ENCODE measurements at regions not wholly inside any gene's neighbourhood (a gene's known extent, or its start where the extent isn't known, plus 50 kb on each side); places are given as distances from the start of the nearest gene placed in this dataset.

DNA sequence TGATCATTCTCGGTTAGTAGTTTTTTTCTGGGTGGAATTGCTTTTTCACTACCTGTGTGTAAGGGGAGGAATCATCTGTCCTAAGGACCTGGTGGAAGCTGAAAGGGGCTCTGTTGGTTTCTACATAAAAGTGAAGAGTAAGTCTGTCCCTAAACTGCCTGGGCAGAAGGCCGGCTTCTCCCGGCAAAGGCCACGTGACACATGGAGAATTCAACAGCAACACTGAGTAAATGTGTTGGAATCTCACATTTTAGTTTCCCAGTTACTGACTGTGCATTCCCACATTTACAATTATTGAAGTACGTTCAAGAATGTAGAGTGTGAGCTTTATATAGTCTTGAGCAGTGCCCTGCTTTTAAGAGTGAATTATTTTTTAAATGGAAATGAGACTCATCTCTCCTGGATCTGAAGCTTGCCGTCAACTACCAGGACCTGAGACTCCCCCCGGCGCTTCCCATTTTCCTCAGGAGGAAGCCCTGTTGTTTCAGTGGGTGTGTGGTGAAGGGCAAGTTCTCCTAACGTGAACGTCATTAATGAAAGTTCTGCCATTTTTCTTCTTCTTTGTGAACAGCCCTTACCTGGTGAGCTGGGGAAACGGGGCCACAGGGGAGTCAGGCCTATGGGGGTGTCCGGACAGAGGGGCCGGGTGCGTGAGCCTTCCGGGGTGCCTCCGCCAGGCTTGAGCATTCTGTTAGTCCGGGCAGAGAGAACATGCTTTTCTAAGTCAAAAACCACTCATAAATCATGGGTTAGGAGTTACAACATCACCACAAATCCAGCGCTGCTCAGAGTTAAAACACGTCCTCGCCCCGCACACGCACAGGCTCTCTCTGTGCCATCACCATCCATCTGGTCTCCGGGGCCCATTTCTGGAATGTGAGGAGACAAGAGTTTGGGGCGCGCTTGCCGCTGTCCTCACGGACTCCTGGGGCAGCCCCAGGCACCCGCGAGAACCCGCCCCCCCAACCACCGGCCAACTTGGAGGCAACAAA, 56.6 kb upstream of the SMOC2 start:
- no peak for DNase-seq

DNA sequence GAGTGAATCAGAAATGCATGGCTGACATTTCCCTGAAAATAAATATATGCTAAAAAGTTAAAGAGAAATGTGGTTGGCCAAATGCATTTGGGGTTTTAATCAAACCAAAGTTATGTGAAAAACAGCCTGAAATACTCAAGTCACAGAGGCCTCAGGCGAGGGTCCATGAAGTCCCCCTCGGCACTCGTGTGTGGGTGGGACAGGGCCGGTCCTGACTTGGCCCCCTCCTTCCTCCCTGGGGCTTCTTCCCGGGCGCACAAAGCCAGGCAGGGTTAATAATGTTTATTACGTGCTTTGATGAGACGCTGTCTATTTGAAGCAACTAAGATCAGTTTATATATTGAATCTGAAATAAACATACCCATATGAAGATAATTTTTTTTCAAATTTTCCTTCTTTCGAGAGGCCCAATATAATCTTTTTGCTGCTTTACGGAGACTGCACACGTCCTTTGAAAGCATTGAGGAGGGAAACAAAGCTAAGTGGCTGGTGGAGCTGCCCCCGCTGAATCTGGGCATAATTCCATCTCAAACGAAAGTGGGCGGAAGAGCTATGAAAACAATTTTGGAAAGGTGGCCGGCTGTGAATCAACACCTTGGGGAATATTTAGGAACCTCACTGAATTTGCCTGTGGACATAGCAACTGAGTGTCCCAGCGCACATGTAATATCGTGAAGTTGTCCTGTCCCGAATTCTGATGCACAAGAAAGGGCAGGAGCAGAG, 55.8 kb upstream of the SMOC2 start:
- no peak for DNase-seq

DNA sequence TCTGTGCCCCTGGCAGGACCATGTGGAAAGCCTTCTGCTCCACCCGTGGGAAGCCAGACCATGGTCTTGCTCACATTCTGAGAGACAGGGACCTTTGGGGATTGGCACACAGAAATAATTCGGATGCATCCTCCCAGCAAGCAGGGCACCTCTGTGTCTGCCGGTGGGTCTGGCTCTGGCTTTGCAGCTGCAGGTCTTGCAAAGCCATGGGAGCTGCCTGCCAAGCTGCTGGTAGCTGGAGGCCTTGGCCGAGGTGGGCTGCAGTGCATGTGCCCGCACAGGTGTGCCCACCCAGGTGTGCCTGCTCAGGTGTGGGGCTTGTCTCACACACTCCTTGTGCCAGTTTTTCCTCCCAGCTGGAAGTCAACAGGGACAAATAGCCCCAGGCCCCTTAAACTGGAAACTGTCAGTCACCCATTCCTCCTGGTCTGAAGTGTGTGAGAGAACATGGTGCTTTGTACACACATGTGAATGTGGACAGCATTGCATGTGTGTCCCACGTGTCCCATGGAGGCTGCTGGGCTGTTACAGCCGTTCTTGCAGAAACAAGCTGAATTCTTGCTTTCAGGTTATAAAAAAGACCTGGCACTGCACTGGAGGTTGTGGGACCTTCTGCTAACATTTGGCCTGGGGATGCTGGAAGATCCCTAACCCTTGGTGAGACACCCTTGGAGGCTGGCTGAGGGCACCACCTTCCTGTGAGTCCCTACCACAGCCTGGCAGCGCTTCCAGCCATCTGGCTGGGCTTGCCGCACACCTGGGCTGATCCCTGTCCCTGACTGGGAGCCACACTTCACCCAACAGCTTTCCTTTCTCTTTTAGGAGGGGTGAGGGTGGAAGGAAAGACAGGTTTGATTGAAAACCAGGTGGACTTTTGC, 54.9 kb upstream of the SMOC2 start:
- DNase-seq, result peak; percentile 32

DNA sequence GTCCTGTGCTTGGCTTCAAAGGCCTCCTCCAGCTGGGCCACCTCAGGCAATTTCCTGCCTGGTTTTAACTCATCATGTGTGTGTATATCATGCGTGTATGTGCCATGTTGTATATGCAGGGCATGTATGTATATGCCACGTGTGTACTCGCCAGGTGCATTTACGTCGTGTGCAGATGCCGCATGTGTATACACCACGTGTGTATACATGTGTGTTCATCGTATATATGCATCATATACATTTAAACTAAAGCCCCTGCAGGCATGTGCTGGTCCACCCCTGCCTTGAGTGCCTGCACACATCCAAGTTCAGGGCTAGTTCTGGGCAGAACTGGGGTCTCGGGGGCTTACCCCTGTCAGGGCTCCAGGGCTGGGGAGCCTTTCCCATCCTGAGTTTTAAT, 54.0 kb upstream of the SMOC2 start:
- no peak for DNase-seq

DNA sequence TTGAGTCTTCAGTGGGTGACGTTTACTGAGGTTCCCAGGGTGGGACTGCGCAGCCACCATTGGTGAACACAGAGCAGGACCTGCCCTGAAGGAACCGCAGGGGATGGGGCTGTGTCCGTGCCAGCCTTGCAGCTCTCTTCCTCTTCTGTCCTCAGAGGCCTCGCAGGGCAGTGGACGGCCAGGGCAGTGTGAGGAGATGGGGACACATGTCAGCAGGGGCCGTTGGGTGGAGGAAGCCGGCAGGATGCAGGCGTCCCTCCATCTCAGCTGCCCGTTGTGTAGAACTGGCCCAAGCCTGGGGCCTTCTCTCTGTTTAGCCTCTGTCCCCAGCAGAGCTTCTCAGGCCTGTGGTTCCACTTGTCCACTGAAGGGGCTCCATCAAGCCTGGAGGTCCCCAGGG, 53.6 kb upstream of the SMOC2 start:
- no peak for DNase-seq

DNA sequence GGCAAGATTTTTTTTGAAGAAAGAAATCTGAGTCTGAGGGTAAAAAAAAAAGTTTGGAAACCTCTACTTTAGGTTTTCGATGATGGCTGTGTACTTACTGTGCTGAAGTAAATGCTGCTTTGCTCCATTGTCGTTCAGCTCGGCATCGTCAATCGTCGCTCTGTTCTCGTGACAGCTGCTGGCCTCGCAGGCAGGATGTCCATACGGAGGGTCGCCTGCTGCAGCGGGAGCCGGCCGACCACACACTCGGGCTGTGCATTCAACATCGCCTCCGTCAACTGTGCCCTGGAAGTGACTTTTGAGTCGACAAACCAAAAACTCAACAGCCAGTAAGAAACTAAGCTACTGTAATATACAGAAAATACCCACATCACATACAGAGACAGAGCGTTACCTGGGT, 53.1 kb upstream of the SMOC2 start:
- no peak for DNase-seq

DNA sequence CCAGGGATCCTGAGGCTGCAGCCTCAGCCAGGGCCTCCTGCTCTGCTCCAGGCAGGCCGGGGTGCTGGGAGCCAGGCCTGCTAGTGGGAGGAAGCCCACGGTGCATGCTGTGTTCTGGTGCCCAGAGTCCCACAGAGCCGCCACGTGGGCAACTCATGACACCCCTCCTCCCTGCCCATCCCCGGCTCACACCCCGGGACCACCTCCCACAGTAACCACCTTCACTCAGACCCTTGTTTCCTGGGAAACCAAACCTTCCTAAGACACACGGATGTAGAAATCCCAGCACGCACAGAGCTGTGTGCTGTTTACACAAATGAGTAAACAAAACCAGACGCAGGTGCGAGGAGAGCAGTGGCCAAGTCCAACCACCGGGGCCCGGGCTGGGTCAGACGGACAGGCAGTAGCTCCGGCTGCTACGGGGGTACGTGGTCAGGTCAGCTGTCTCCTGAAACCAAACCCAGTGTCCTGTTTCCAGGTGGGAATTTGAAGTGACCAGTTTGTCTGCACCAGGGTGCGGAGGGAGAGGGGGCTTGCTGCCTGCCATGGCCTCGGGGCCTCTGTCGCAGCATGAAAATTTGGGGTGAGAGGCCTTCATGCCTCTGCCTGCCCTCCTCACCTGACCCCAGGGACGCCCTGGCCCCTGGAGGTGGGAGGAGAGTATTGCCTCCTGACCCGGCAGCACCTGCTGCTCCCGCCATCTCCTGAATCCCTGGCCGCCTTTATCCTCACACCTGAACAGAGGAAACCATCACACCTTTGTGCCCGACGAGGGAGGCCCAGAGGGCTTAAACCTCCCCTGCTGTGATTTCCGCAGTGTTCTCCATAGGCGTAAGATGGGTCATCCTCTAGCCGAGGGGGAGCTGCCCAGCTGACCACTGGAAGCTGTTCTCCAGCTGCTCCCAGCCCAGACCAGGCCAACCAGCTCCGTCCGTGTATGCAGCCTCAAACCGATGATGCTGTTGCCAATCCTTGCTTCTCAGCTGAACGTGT, 52.0 kb upstream of the SMOC2 start:
- peak; percentile 96 for DNase-seq

DNA sequence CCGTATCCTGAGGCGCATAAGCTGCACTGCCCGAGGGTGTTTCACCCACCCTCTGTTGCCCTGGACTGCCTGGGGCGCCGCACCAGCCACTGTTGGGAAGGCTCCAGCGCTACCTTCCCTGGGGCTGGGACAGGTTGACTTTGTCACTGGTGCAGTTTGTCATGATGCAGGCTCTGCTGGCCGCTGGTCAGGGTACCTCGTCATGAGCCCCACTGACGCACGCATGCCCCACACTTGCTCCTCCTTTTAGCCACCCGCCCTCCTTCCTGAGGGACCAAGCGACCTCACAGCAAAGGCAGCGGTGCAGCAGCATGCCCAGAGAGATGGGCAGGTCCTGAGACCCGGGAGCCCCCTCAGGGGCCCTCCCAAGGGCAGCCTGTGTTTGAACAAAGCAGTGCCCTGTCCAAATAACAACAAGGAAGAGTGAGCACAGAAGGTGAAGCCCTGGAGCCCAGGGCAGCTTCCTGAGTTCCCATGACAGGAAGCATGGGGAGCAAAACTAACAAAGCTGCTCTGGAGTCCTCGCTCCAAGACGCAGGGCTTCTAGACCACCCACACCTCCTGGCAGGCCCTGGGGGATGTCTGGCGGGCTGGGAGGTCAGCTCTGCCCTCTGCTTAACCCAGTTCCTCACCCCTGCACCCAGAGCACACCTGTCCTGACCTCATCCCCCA, 50.1 kb upstream of the SMOC2 start:
- DNase-seq, result peak; percentile 17
